K562 (cell line): ENCODE measurements at regions not wholly inside any gene's neighbourhood (a gene's known extent, or its start where the extent isn't known, plus 50 kb on each side); places are given as distances from the start of the nearest gene placed in this dataset.

Experiments used
- ATAC-seq: fragments of 200-7000 bp; cut with Tn5 transposase; 3 replicates; pipeline ENCODE4 v1.9.1; 2020; ENCODE audit warnings: moderate library complexity
- BruUV-seq: library from RNA; stranded (reverse); fragments of 400-500 nt; replicated peaks from 2 replicates; lab custom pipeline; 2021; lab: Mats Ljungman, UMichigan
- CTCF ChIA-PET: fragments of 300-600 bp; formaldehyde crosslinking; extraction: SDS; loops from one replicate; lab custom pipeline; 2021; ENCODE audit warnings: low intra/inter-chr PET ratio; lab: Yijun Ruan, JAX
- POLR2A ChIA-PET: fragments of 300-600, 350-650 bp; sonication (Branson Sonifier 250); formaldehyde crosslinking; extraction: SDS; loops from one replicate; lab custom pipeline; 2021; ENCODE audit warnings: antibody characterized with exemption, inconsistent platforms; lab: Yijun Ruan, JAX
- DNase-seq, 4 experiments: peaks; one replicate each; pipeline versions ENCODE4 v3.0.0 to v3.0.0-alpha.2; 2011 to 2018; ENCODE audit warnings: low spot score in 3 of 4, mixed read lengths in 3 of 4; ENCODE audit errors: extremely low read depth in 1 of 4
- FAIRE-seq: peaks from 2 replicates; lab custom pipeline; 2011; peaks lifted over from hg19 to GRCh38; lab: Jason Lieb, UNC
- H2AFZ ChIP-seq: 2 replicates; pipeline ENCODE4 v1.6.0; 2011; ENCODE audit warnings: low read depth, low read length, control low read depth, inconsistent platforms
- H3K27ac ChIP-seq: fragments of 200-600 bp; 3 replicates; pipeline ENCODE4 v1.8.0; 2011; ENCODE audit warnings: low read depth, mild to moderate bottlenecking, control low read depth, inconsistent platforms, low read length, moderate library complexity, mixed read lengths; ENCODE audit errors: extremely low read depth
- H3K27me3 ChIP-seq, 2 experiments: fragments of 300-600 bp in 1 of 2; 2 replicates in 1 of 2; 3 replicates in 1 of 2; pipeline versions ENCODE4 v1.6.0 to v1.8.0; 2011; ENCODE audit warnings: inconsistent platforms in 2 of 2, low read length in 2 of 2, mild to moderate bottlenecking in 1 of 2, mixed read lengths in 1 of 2, moderate library complexity in 1 of 2; ENCODE audit not compliant: control insufficient read depth in 2 of 2, insufficient read depth in 2 of 2
- H3K36me3 ChIP-seq: fragments of 300-600 bp; 3 replicates; pipeline ENCODE4 v1.8.0; 2011; ENCODE audit warnings: mild to moderate bottlenecking, low read length, inconsistent platforms; ENCODE audit not compliant: control insufficient read depth, insufficient read depth
- H3K4me1 ChIP-seq, 2 experiments: fragments of 200-600 bp in 1 of 2; replicated peaks in 1 of 2; 2 replicates in 1 of 2; 3 replicates in 1 of 2; pipeline versions ENCODE4 v1.5.1 to v1.8.0; 2011; ENCODE audit warnings: inconsistent platforms in 2 of 2, low read length in 2 of 2, mild to moderate bottlenecking in 1 of 2, mixed read lengths in 1 of 2, moderate library complexity in 1 of 2; ENCODE audit not compliant: control insufficient read depth in 2 of 2, insufficient read depth in 2 of 2
- H3K4me2 ChIP-seq: 2 replicates; pipeline ENCODE4 v1.6.1; 2011; ENCODE audit warnings: low read length, control low read depth, inconsistent platforms, mixed read lengths; ENCODE audit not compliant: insufficient read depth
- H3K4me3 ChIP-seq: fragments of 200-600 bp; sonication (generic), shearing (Covaris generic); 2 replicates; pipeline ENCODE4 v1.5.1; 2016; ENCODE audit warnings: control low read depth, inconsistent platforms
- H3K79me2 ChIP-seq: fragments of 200-600 bp; 3 replicates; pipeline ENCODE4 v1.8.0; 2011; ENCODE audit warnings: low read length, inconsistent platforms; ENCODE audit not compliant: control insufficient read depth, insufficient read depth
- H3K9ac ChIP-seq, 2 experiments: 2 replicates each; pipeline versions ENCODE4 v1.6.0 to v1.6.1; 2011; ENCODE audit warnings: low read depth in 2 of 2, low read length in 2 of 2, control low read depth in 1 of 2, inconsistent platforms in 1 of 2, mild to moderate bottlenecking in 1 of 2, mixed read lengths in 1 of 2; ENCODE audit not compliant: insufficient read depth in 1 of 2
- H3K9me1 ChIP-seq: one replicate; pipeline ENCODE4 v1.6.0; 2011; ENCODE audit warnings: inconsistent platforms, mild to moderate bottlenecking, low read length, moderate library complexity; ENCODE audit not compliant: control insufficient read depth, insufficient read depth
- H3K9me3 ChIP-seq: replicated peaks from 2 replicates; pipeline ENCODE4 v1.5.1; 2011; ENCODE audit warnings: low read depth, low read length, inconsistent platforms; ENCODE audit not compliant: control insufficient read depth, insufficient read depth
- H4K20me1 ChIP-seq: replicated peaks from 2 replicates; pipeline ENCODE4 v1.6.1; 2011; ENCODE audit warnings: low read length, inconsistent platforms, mixed read lengths; ENCODE audit not compliant: control insufficient read depth, insufficient read depth
- E2F4 ChIP-seq: sonication (generic); formaldehyde crosslinking; IDR thresholded peaks from 2 replicates; pipeline ENCODE4 v1.8.0; 2022; ENCODE audit warnings: mild to moderate bottlenecking, low read depth, missing genetic modification reagents
- FOS ChIP-seq: IDR thresholded peaks from 3 replicates; pipeline ENCODE4 v1.6.1; 2011; ENCODE audit not compliant: insufficient read length; ENCODE audit errors: extremely low read depth
- GTF2F1 ChIP-seq: IDR thresholded peaks from 2 replicates; pipeline ENCODE4 v1.6.1; 2011; ENCODE audit warnings: low read depth, low read length, improper control_type of control experiment
- NCOA2 ChIP-seq, 2 experiments: fragments of 450-650 bp; IDR thresholded peaks; 2 replicates each; pipeline ENCODE4 v1.6.1; 2018; ENCODE audit warnings: mild to moderate bottlenecking in 2 of 2, moderate library complexity in 1 of 2; ENCODE audit not compliant: partially characterized antibody in 2 of 2
- PHF21A ChIP-seq: fragments of 450-650 bp; IDR thresholded peaks from 2 replicates; pipeline ENCODE4 v1.6.1; 2017; ENCODE audit warnings: low read depth, borderline replicate concordance
- SNIP1 ChIP-seq: fragments of 450-650 bp; IDR thresholded peaks from 2 replicates; pipeline ENCODE4 v1.7.1; 2017; ENCODE audit warnings: low read depth, mild to moderate bottlenecking
- SRSF1 ChIP-seq: fragments of 200-400 bp; formaldehyde crosslinking; IDR thresholded peaks from 2 replicates; pipeline ENCODE4 v1.6.1; 2017; ENCODE audit warnings: mild to moderate bottlenecking, low read depth, low read length, moderate library complexity
- VEZF1 ChIP-seq: fragments of 200-800 bp; sonication (Bioruptor generic); IDR thresholded peaks from 2 replicates; pipeline ENCODE4 v1.6.1; 2017; ENCODE audit warnings: missing genetic modification characterization, missing compliant biosample characterization
- ZNF311 ChIP-seq: fragments of 250-450 bp; sonication (Bioruptor Pico); IDR thresholded peaks from 2 replicates; pipeline ENCODE4 v1.4.0; 2020; ENCODE audit warnings: mild to moderate bottlenecking, moderate library complexity
- ZNF41 ChIP-seq: fragments of 250-450 bp; sonication (Bioruptor Pico); conservative IDR thresholded peaks from 2 replicates; pipeline ENCODE4 v1.4.0; 2020; ENCODE audit warnings: mild to moderate bottlenecking
- ZNF436 ChIP-seq: fragments of 250-450, 450-650 bp; sonication (Bioruptor Pico); formaldehyde crosslinking; IDR thresholded peaks from 2 replicates; pipeline ENCODE4 v1.7.0; 2020; ENCODE audit warnings: mild to moderate bottlenecking
- WGBS: fragments of 100-300 bp; shearing (Covaris generic); methylation state at CpG from one replicate; pipeline ENCODE4 v1.1.6; 2016; ENCODE audit warnings: low coverage, mixed read lengths; ENCODE audit not compliant: insufficient coverage; ENCODE audit errors: missing lambda C conversion rate; 5-methylcytosine and 5-hydroxymethylcytosine counted together
- in situ Hi-C: fragments of 300-500 bp; cut with MboI; formaldehyde crosslinking; loops from 4 replicates; pipeline ENCODE4 v1.15.0; 2018; ENCODE audit warnings: inconsistent platforms, mixed read lengths
- intact Hi-C: fragments of 100-400 bp; cut with micrococcal nuclease; formaldehyde crosslinking; loops from 2 replicates; pipeline ENCODE4 v1.14.2; 2022

- H3K4me2 ChIP-seq, result no peak overlapping the region
- intact Hi-C loops (no loop called here), in situ Hi-C loops (no loop called here)
- no TSS peak for BruUV-seq
- H3K27me3 ChIP-seq, result no peaks in the 10 kb centered on the region
- no peak overlapping the region for H2AFZ ChIP-seq
- H3K9me3 ChIP-seq, result no peaks in the 10 kb centered on the region
- H3K36me3 ChIP-seq, result no peaks in the 10 kb centered on the region
- no peaks in the 10 kb centered on the region for H3K4me1 ChIP-seq
- CTCF ChIA-PET, result no interaction called here
- TF ChIP-seq VEZF1 (CRISPR knock-in tag) (no peak), ZNF436 (CRISPR knock-in tag) (no peak)
- POLR2A ChIA-PET, result no interaction called here
- H3K79me2 ChIP-seq, result no peaks in the 10 kb centered on the region
- 6% methylated on average over 1 of the region's 1 CpG for WGBS
- no peak overlapping the region for H3K4me3 ChIP-seq
- no peaks in the 10 kb centered on the region for H3K9me1 ChIP-seq
- no peak overlapping the region for H3K27ac ChIP-seq
- H4K20me1 ChIP-seq, result no peaks in the 10 kb centered on the region
- no peak for FAIRE-seq
- no peak overlapping the region for H3K9ac ChIP-seq
- no peak for DNase-seq
- ATAC-seq, result no peak
Observed at GRCh38 chr2:17331636-17332035, 186.6 kb downstream of the RAD51AP2 start.

GRCh38 chr2:17328161-17328560 lies 190.1 kb downstream of the RAD51AP2 start:
- Histone ChIP-seq H3K36me3 (no peaks in the 10 kb centered on the region), H3K27me3 (no peaks in the 10 kb centered on the region), H3K79me2 (no peaks in the 10 kb centered on the region), H4K20me1 (no peaks in the 10 kb centered on the region), H3K27ac (no peak overlapping the region), H3K4me3 (no peak overlapping the region), H3K4me1 (no peaks in the 10 kb centered on the region), H3K4me2 (no peak overlapping the region), H3K9ac (no peak overlapping the region), H3K9me1 (no peaks in the 10 kb centered on the region), H3K9me3 (no peaks in the 10 kb centered on the region), H2AFZ (no peak overlapping the region)
- TF ChIP-seq SRSF1, result no peak
- no peak for TF ChIP-seq PHF21A
- no peak for TF ChIP-seq ZNF41 (CRISPR knock-in tag)
- no peak for TF ChIP-seq E2F4 (CRISPR knock-in tag)
- TF ChIP-seq SNIP1, result no peak
- TF ChIP-seq GTF2F1, result no peak
- TF ChIP-seq ZNF311 (CRISPR knock-in tag), result no peak
- TF ChIP-seq NCOA2 (IDR thresholded peaks at IDR 0.05; ENCODE audit: partially characterized antibody in 2 of 2), result no peak
- TF ChIP-seq FOS, result no peak
- BruUV-seq, result no TSS peak
- ChIA-PET POLR2A (no interaction called here), CTCF (no interaction called here)
- in situ Hi-C loops (no loop called here), intact Hi-C loops (no loop called here)
- ATAC-seq (no peak), DNase-seq (no peak), FAIRE-seq (no peak)
- WGBS, result 0% methylated on average over 1 of the region's 1 CpG
